ENCODE measurements at regions not wholly inside any gene's neighbourhood (a gene's known extent, or its start where the extent isn't known, plus 50 kb on each side); places are given as distances from the start of the nearest gene placed in this dataset.
A peak's percentile ranks its signal among the peaks of the same experiment; 100 is the strongest.

DNA sequence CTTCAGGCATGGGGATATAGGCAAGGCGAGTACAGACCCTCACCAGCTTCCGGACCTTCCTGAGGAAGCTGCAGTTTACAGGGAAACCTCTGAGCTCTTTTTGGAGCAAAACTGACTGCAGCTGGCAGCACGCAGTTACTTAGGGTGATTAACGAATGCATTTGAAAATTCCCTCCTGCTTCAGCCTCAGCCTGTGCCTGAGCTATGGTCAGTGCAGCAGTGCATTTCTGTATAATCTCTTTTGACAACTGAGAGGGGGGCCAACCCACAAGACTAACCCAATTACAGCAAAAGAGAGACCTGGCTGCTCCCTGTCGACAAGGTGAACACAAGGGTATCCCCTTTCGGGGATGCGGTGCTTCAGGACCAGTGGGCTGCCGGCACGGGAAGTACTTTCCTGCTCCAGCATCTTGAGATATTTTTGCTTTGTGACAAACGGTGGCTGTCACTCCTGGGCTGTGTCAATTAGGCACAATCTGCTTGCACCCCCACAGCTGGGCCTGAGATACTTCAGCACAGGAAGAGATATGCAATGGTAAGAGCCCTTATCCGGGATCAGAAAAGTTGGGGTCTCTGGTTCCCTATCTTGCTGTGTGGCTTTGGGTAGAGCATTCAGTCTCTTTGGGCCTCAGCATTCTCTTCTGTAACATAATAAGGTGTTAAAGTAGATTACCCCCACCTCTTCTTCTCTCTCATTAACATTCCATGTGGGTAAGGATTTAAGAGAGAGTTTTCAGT is 141.0 kb downstream of the TMEM17 start:
- DNase-seq: no peak

DNA sequence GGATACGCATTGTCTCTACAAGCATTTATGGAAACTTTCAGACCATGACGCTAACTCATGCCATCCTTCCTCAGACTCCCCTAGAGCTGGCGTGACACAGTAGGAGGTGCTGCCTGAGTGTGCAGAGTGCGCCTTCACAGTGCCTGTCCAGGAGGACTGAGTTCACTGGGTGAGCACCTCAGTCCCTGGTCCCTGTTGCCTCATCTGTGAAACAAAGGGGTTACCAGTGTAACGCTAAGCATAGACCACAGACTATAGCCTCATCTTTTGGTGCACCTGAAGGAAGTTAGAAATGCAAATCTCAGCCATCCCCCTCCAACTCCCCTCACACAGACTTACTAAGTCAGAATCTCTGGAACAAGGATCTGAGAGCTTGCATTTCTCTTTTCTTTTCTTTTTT is 142.8 kb downstream of the TMEM17 start:
- DNase-seq: no peak

GRCh38 chr2:62362561-62362960 is 143.4 kb downstream of the TMEM17 start:
- no peak for DNase-seq

DNA sequence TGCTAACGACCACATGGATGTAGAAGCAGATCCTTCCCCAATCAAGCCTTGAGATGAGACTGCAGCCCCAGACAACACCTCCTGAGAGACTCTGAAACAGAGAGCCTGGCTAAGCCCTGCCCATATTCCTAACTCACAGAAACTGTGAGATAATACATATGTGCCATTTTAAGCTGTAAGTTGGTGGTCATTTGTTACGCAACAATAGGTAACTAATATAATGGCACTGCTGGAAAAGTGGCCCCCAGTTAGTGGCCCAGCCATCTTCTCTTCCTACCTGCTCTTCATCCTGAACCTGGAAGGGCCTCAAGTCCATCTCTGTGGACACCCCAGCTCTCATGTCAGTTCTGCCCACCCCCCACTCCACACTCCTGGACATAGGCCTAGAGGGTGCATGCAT is 144.0 kb downstream of the TMEM17 start:
- DNase-seq: no peak

DNA sequence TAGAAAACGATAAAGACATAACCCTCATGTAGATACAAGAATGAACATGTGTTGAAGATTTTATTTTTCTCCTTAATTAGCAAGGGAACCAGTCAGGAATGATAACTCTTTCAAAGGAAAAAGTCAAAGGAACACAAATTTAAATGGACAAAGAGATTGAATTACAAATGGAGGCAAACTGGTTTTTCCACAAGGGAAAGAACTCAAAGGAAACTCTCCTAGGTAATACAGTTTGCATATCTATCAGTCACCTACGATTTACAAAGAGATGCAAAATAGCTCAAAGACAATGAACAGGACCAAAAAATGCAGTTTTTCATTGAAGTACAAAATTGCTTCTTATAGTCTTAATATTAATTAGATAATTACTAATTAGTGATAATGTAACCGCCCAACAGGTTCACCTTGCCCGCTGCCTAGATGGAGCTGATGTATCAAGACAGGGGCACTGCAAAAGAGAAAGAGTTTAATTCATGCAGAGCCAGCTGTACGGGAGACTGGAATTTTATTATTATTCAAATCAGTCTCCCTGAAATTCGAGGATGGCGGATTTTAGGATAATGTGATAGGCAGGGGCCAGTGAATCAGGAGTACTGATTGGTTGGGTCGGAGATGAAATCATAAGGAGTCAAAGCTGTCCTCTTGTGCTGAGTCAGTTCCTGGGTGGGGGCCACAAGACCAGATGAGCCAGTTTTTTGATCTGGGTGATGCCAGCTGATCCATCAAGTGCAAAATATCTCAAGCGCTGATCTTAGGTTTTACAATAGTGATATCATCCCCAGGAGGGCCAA is 151.0 kb downstream of the TMEM17 start:
- DNase-seq: no peak

GRCh38 chr2:62352031-62352430 is 154.0 kb downstream of the TMEM17 start:
- no peak for DNase-seq

GRCh38 chr2:62349788-62350187 is 153.9 kb downstream of the B3GNT2 start:
- DNase-seq: no peak

GRCh38 chr2:62348700-62349099 is 152.8 kb downstream of the B3GNT2 start:
- no peak for DNase-seq

DNA sequence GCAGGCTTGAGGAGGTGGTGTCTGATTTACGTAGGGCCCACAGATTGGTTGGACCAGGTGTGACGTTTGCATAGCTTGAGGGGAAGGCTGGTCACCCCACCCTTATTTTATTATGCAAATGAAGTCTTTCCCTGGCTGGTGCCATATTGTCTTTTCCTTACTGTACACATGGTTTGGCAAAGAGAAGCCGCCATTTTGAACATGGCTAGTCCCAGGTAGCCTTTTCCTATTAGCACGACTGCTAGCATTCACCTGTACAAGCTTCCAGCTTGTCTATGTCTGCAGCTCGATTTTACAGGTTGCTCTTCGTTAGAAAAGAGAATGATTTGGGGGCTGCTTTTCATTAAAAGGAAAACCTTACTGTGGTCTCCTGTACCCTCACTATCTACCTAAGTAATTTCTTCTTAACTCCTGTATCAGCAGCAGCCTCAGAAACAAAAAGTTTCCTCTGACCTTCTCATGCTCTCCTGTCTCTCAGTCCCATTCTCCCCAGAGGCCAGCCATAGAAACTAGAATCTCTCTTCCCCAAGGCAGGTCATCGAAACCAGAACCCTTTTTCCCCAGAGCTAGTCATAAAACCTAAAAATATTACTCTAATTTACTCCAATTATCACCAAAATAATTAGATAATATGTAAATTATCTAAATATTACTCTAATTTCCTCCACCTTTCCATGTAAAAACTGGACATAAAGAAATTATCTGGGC is 151.8 kb downstream of the B3GNT2 start:
- no peak for DNase-seq

DNA sequence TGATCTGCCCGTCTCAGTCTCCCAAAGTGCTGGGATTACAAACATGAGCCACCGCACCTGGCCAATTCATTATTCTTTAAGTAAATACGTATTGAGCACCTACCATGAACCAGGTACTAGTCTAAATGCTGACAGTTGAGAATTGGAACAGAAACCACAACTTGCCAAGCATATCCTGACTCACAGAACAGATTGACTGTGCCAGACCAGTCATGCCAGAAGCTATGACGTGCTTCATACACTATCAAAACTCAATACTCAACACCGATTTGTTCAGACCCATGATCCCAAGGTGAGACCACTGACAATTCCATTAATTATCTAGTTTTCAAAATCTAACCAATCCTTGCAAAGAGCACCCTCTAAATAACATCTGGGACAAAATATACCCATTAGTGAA is 148.6 kb downstream of the B3GNT2 start:
- no peak for DNase-seq

DNA sequence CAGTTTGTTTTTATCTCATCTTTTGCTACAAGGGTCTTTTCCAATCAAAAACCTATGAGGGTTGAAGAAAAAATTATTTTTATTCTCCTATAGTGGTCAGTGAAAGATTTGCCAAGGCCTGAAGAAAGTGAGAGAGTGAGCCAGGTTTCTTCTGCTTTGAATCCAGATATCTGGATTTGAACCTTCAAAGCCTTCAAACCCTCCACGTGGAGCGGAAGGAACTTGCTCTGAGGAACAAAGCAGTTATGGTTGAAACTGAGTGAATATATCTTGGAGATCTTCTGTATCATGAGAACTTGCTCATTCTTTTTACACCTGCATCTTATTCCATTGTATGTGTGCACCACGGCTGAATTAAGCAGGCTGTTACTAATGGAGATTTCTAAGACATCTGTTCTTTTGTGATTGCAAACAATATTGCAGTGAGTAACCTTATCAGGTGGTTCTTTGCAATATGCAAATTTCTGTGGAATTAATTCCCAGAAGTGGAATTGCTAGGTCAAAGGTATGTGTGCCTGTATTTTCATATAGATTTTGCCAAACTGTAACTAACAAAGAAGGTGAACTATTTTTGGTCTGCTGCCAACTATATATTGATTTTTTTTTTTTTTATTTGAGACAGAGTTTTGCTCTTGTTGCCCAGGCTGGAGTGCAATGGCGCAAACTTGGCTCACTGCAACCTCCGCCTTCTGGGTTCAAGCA is 147.9 kb downstream of the B3GNT2 start:
- no peak for DNase-seq

DNA sequence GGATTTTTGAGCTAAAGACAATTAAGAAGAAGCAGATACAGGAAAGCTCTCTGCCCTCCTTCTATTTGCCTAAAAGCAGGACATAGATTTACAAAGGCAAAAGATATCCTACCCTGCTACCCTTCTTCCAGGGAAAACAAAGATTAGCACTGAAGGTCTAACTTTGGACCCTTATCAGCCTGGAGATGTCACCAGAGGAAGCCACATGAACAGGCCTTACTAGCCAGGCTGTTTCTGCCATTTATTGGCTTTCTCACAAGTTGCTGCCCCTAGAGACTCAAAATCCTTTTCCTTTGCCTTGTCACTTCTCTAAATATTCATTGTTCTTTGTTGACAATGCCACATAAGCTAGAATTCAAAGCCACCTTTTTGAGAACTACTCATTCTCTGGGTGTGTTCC is 147.3 kb downstream of the B3GNT2 start:
- DNase-seq: no peak

DNA sequence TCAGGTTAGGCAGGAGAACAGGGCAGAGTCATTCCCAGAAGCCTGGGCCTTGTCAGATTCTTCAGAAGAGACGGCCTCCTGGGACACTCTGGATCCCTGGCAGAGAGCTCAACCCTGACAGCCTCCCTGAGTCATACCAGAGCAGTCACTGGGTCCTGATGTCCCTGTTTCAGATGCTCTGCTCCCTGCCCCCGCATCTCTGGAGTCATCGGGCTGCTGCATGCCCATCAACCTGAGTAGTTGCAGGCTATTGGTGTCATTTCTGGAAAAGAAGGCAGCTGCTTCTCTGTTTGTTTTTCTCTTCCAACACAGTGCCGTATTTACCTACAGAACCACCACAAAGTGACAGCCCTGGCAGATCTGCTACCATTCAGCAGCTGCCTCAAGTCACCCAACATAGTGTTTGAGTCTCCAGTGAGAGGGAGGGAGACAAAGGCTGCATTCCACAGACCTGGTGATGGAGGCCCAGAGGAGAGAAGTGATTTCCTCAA is 145.1 kb downstream of the B3GNT2 start:
- peak; percentile 63 for DNase-seq

DNA sequence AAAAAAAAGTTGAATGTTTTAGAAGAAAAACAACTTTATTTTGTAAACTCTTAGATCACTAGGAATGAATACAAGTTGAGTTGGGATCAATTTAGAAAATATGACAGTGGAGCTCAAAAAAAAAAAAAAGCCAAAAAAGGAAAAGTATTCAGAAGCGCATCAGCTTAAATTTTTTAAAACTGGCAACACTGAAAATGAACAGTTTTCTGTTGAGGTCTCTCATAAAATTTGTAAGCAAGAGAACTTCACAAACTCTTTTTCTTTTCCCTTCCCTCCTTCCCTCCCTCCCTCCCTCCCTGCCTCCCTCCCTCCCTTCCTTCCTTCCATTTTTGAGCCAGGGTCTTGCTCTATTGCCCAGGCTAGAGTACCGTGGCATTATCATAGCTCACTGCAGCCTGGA is 143.9 kb downstream of the B3GNT2 start:
- no peak for DNase-seq

DNA sequence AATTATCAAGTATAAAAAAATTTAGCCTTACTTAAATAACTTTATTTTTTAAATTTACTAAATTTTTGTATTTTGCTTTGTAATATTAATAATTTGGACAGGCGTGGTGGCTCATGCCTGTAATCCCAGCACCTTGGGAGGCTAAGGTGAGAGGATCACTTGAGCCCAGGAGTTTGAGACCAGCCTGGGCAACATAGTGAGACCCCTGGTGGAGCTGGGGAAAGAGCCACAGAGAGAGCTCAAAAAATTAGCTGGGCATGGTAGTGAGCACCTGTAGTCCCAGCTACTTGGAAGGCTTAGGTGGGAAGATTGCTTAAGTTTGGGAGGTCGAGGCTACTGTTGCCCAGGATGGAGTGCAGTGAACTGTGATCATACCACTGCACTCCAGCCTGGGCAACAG is 143.5 kb downstream of the B3GNT2 start:
- DNase-seq: no peak

- peak; percentile 36 for DNase-seq
These were observed 142.2 kb downstream of the B3GNT2 start for GRCh38 chr2:62338111-62338510.

- no peak for DNase-seq
These were observed 141.5 kb downstream of the B3GNT2 start for GRCh38 chr2:62337403-62337802.

GRCh38 chr2:62335612-62336011 is 139.7 kb downstream of the B3GNT2 start:
- DNase-seq: no peak

- no peak for DNase-seq
These were observed 138.6 kb downstream of the B3GNT2 start for GRCh38 chr2:62334440-62335058.

GRCh38 chr2:62334009-62334408 is 138.1 kb downstream of the B3GNT2 start:
- peak; percentile 68 for DNase-seq

GRCh38 chr2:62330959-62331358 is 135.0 kb downstream of the B3GNT2 start:
- no peak for DNase-seq

DNA sequence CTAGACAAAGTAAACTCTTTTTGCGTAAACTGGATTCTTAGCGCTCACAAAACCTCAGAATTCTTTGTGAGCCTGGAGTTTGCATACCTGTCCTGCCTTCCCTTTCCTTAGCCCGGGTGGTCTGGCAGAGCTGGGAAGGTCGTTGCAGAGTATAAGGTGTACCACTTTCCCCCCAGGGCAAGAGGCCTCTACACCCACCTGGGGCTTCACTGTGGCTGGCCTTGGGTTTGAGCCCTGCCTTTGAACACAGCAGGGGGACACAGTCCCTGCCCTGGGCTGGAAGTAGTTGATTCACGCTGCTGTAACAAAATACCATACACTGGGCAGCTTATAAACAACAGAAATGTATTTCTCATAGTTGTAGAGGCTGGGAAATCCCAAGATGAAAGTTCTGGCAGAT is 133.9 kb downstream of the B3GNT2 start:
- DNase-seq: no peak

DNA sequence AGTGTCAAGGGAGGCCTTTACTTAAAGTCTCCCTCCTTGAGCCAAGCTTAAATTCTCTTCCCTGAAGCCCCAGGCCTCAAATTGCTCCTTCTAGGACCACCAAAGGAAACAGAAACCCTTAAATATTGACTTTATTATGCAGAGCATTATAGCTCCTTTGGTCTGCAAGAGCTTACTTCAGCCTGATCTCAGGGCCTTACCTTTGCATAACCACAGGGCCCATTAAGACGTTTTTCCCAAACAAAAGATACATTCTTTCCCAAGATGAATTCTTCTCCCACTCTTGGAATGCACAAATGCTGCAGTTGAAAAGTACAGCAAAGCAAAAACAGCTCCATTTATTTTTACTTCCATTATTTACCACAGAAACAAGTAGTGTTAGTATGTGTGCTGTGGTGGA is 130.8 kb downstream of the B3GNT2 start:
- DNase-seq: no peak

All from NCI-H1694 treated with DMSO at 0.1 percent for 48 hours (cell line).